DMS53 treated with DMSO at 0.1 percent for 48 hours (cell line): ENCODE measurements at regions not wholly inside any gene's neighbourhood (a gene's known extent, or its start where the extent isn't known, plus 50 kb on each side); places are given as distances from the start of the nearest gene placed in this dataset.

ENCODE experiments used
- DNase-seq: peaks from one replicate; lab custom pipeline; 2025; ENCODE audit not compliant: unreplicated experiment; lab: John Stamatoyannopoulos, UW

DNA sequence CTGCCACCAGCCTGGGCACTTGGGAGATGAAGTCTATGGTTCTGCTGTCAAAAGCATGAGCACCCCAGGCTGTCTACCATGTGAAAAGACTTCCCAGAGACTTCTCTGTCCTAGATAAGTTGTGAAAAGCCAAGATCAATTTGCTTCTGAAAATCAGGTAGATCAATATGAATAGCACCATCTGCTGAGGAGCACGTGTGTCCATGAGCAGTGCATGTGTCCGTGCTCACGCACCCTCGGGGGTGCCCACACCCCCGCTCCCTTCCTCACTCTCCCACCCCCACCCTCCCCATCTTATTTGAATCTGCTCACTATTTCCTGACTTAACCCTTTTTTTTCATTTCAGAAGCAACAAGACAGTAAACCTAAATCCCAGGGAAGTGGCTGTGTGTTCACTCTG is 238.3 kb upstream of the SDK2 start:
- no peak for DNase-seq

- no peak for DNase-seq
Observed at GRCh38 chr17:73883175-73883574, 238.9 kb upstream of the SDK2 start.

- no peak for DNase-seq
Observed at GRCh38 chr17:73887739-73888138, 243.5 kb upstream of the SDK2 start.

- no peak for DNase-seq
Observed at GRCh38 chr17:73888862-73889261, 244.6 kb upstream of the SDK2 start.

- DNase-seq = no peak
Observed at GRCh38 chr17:73889439-73889838, 245.2 kb upstream of the SDK2 start.

DNA sequence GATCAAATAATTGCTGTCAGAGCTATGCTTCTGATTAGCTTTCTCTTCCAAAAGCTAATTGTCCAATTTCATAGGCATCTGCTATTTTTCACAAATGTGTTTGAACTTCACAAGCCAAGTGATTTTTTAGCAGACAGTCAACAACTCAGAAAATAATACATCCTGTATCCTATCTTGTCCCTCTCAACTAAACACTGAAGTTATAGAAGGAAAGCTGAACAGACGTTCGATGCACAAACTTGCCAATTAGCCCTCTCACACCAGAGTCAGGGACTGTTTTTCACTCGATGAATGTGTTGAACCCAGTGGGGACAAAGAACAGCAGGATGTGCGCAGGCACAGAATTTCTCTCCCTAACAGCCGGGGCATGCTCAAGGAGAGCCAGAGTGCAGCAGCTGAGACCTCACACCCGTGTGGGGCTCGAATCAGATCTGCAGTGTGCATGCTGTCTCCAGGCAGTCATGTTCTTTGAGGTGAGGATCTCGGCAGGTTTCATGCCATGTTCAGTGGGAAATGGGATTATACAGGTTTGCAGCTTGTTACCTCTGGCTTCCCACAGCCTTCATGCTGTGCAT is 246.7 kb upstream of the SDK2 start:
- no peak for DNase-seq

DNA sequence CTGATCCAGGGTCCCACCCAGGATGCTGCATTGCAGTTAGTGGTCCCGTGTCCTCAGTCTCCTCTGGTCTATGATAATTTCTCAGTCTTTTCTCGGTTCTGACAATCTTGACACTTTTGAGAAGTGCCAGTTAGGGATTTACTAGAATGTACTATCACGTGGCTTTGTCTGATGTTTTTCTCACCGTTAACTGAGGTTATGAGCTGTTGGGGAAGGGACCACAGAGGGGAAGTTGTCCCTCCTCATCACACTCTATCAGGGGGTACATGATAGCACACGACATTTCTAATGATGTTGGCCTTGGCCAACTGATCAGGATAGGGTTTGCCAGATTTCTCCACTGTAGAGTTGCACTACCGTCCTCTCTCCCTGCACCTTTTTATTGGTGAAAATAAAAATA is 250.9 kb upstream of the SDK2 start:
- DNase-seq = no peak

- DNase-seq = no peak
Observed at GRCh38 chr17:73896966-73897365, 252.7 kb upstream of the SDK2 start.

- no peak for DNase-seq
Observed at GRCh38 chr17:73899839-73900238, 255.6 kb upstream of the SDK2 start.

DNA sequence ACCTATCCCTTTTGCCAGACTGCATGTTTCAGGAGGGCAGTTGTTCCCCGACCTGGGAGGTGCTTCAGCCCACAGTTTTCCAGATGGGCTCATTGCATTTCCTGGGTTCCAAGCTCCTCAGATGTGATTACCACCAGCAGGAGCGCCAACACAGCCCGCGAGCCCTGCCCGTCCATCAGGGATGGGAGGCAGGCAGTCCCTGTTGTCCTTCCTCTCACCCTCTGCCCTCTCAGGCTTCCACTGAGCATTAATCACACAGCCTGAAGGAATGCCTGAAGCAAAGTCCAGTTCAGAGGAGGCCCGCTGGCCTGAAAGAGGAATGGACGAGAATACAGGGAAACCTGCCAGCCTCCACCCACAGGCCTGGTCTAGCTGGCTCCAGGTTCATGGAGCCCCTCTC is 256.3 kb upstream of the SDK2 start:
- DNase-seq = no peak

GRCh38 chr17:73901249-73901648 is 257.0 kb upstream of the SDK2 start:
- DNase-seq = no peak

GRCh38 chr17:73901661-73902415 is 257.6 kb upstream of the SDK2 start:
- peak; percentile 60 for DNase-seq

DNA sequence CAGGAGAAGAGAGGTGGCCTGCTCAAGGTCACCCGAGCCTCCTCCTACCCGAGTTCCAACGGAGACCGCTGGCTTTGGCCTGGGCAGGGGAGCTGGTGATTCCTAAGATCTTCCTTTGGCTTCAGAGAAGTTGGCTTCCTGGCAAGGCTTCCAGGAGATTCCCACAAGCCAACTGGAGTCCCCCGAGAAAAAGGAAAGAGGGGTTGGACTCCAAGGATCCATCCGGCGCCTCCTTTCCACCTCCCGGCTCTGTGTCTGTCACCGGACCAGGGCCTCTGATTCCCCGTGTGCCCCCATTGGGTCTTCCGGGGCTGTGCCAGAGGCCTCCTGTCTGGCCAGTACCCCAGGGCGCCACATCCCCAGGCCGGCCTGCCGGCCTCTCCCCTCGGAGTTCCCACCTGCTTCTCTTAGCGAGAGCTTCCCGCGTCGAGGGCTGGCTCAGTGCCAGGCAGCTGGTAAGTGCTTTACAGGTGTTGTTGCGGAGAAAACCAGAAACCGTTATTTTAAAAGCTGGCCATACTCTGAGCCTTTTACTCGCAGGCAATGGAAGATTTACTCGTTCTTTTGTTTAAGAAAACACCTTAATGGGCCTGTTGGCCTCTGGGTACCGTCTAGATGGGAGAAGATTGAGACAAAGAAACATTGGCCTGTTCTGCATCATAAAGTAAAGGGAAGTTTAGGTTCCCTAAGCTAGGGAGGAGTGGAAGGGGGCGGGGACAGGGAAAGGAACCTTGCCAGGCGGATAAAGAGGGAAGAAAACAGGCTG is 258.4 kb upstream of the SDK2 start:
- peak; percentile 26 for DNase-seq

GRCh38 chr17:73906896-73907870 is 262.9 kb upstream of the SDK2 start:
- no peak for DNase-seq

GRCh38 chr17:73909186-73909585 is 264.9 kb upstream of the SDK2 start:
- DNase-seq = no peak

- DNase-seq = no peak
Observed at GRCh38 chr17:73910206-73910605, 266.0 kb upstream of the SDK2 start.

GRCh38 chr17:73910821-73911515 is 266.7 kb upstream of the SDK2 start:
- no peak for DNase-seq

DNA sequence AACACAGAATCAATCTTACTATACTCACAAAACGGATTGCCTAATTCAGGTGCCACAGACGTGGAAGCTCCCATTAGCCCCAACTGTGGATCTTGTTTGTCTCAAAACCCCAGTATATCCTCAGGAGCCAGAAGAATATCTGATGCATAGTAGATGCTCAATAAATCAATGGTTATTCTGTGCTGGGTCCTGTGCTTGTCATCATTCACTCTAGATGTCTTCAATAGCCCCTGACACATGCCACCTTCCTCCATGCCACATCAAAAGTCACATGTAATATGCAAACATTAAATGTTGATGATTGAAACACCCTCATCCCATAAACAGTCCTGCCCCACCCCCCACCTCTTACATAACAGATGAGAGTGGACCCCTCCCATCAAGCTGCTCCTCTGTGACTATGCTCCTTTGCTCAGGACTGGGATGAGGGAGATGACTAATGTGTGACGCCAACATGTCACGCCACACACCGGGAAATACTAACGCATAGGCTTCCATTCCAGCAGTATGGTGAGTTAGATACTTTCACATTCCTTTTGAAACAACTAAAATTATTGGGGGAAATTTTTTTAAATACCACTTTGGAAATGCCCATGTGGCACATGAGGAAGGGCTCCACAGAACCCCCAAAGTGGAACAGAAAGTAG is 267.6 kb upstream of the SDK2 start:
- DNase-seq = no peak

DNA sequence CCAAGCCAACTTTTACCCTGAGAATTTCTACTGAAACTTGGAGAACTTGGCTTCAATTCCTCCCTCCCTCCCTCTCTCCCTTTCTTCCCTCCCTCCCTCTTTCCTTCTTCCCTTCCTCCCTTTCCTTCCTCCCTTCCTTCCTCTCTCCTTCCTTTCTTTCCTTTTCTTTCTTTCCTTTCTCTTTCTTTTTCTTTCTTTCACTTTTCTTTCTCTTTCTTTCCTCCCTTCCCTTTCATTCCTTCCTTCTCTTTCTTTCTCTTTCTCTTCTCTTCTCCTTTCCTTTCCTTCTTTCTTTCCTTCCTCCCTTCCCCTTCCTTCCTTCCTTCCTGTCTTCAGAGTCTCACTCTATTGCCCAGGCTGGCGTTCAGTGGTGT is 268.1 kb upstream of the SDK2 start:
- DNase-seq = no peak
